ENCODE measurements at regions not wholly inside any gene's neighbourhood (a gene's known extent, or its start where the extent isn't known, plus 50 kb on each side); places are given as distances from the start of the nearest gene placed in this dataset.

- H3K4me1 ChIP-seq (ENCODE audit: insufficient read depth) = peaks cover 15% of the 10 kb centered on the region
- Mint-ChIP-seq H3K36me3 (ENCODE audit: low read depth) (no peaks in the 10 kb centered on the region), H3K27ac (no peak overlapping the region), H3K4me3 (no peak overlapping the region), H3K27me3 (ENCODE audit: insufficient read depth, low read depth, poor library complexity) (no peaks in the 10 kb centered on the region), H3K4me1 (peaks cover 24% of the 10 kb centered on the region), H3K9me3 (no peaks in the 10 kb centered on the region)
- no peaks in the 10 kb centered on the region for H3K36me3 ChIP-seq (ENCODE audit: insufficient read depth)
- no peaks in the 10 kb centered on the region for H3K9me2 ChIP-seq (ENCODE audit: insufficient read depth)
- DNase-seq (ENCODE audit: low spot score) = no peak
- no peak overlapping the region for H3K27ac ChIP-seq (ENCODE audit: low read depth)
- no peak overlapping the region for H3K4me2 ChIP-seq
- TF ChIP-seq STAT1 (IDR thresholded peaks at IDR 0.05; ENCODE audit: unreplicated experiment) (no peak), EZH2phosphoT487 (IDR thresholded peaks at IDR 0.05; ENCODE audit: unreplicated experiment) (no peak), CTCF (conservative IDR thresholded peaks at IDR 0.05; ENCODE audit: low read depth in 2 of 2) (no peak), ZNF114 (CRISPR knock-in tag; IDR thresholded peaks at IDR 0.05) (no peak), NANOG (IDR thresholded peaks at IDR 0.05; ENCODE audit: borderline replicate concordance) (no peak), JUNB (IDR thresholded peaks at IDR 0.05; ENCODE audit: unreplicated experiment) (no peak), POLR2AphosphoS5 (IDR thresholded peaks at IDR 0.05; ENCODE audit: low read depth) (no peak), ETS1 (IDR thresholded peaks at IDR 0.05) (no peak), EZH2 (IDR thresholded peaks at IDR 0.05; ENCODE audit: low read depth, unreplicated experiment) (no peak), ZNF462 (CRISPR knock-in tag; IDR thresholded peaks at IDR 0.05) (no peak), CREB1 (CRISPR knock-in tag; IDR thresholded peaks at IDR 0.05; ENCODE audit: low read depth) (no peak), REST (IDR thresholded peaks at IDR 0.05; ENCODE audit: unreplicated experiment) (no peak), ZNF331 (CRISPR knock-in tag; IDR thresholded peaks at IDR 0.05; ENCODE audit: low read depth) (no peak)
- no peaks in the 10 kb centered on the region for H3K79me2 ChIP-seq (replicated peaks; ENCODE audit: insufficient read depth)
- no peaks in the 10 kb centered on the region for H4K20me1 ChIP-seq (replicated peaks; ENCODE audit: insufficient read depth)
- no peaks in the 10 kb centered on the region for H3K27me3 ChIP-seq (ENCODE audit: insufficient read depth)
- H3K4me3 ChIP-seq = no peak overlapping the region
- H2AFZ ChIP-seq = no peak overlapping the region
- no peaks in the 10 kb centered on the region for H3F3A ChIP-seq (replicated peaks; ENCODE audit: low read depth)
- ATAC-seq = no peak
Measured at GRCh38 chr7:12800486-12800885, 113.1 kb downstream of the ARL4A start.

Measured in GM23338 (cell line).